Mammary epithelial cell (primary cell): ENCODE measurements at regions not wholly inside any gene's neighbourhood (a gene's known extent, or its start where the extent isn't known, plus 50 kb on each side); places are given as distances from the start of the nearest gene placed in this dataset.
A peak's percentile ranks its signal among the peaks of the same experiment; 100 is the strongest.

Experiments used
- EZH2 ChIP-seq: IDR thresholded peaks from 2 replicates; pipeline ENCODE4 v1.6.1; 2012; ENCODE audit warnings: low read length, inconsistent platforms, borderline replicate concordance
- TF ChIP-seq, protein P1 (sequence below), 2 donors: IDR thresholded peaks in 1 of 2; conservative IDR thresholded peaks in 1 of 2; 2 replicates each; pipeline ENCODE4 v1.5.1; 2011 to 2012; ENCODE audit warnings: inconsistent platforms in 2 of 2, low read length in 2 of 2, mild to moderate bottlenecking in 2 of 2, control low read depth in 1 of 2, low read depth in 1 of 2; ENCODE audit not compliant: insufficient read depth in 1 of 2; ENCODE audit errors: extremely low read depth in 1 of 2

DNA sequence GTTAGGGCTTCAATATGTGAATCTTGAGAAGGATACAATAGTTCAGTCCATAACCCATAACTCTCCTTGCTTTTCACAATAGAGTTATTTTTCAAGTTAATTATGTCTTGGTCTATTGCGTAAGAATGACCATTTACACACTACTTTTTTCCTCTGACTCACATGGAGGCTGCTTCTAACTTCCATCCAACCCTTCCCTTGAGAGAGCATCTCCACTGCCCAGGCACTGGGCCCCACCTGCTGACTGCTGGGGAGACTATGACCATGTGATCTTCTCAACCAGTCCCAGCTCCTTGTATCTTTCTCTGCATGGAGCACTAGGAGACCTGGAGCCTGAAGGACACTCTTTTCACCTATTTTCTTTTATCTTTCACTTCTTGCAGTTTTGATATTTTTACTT, 251.5 kb downstream of the GPD2 start:
- TF ChIP-seq, protein P1, sequence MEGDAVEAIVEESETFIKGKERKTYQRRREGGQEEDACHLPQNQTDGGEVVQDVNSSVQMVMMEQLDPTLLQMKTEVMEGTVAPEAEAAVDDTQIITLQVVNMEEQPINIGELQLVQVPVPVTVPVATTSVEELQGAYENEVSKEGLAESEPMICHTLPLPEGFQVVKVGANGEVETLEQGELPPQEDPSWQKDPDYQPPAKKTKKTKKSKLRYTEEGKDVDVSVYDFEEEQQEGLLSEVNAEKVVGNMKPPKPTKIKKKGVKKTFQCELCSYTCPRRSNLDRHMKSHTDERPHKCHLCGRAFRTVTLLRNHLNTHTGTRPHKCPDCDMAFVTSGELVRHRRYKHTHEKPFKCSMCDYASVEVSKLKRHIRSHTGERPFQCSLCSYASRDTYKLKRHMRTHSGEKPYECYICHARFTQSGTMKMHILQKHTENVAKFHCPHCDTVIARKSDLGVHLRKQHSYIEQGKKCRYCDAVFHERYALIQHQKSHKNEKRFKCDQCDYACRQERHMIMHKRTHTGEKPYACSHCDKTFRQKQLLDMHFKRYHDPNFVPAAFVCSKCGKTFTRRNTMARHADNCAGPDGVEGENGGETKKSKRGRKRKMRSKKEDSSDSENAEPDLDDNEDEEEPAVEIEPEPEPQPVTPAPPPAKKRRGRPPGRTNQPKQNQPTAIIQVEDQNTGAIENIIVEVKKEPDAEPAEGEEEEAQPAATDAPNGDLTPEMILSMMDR (conservative IDR thresholded peaks at IDR 0.05 in 1 of 2, IDR thresholded peaks at IDR 0.05 in 1 of 2; ENCODE audit: extremely low read depth in 1 of 2, insufficient read depth in 1 of 2, low read depth in 1 of 2, low read length in 2 of 2), result peak in 1 of 2 donors; percentile 13
- no peak for TF ChIP-seq EZH2
